ENCODE measurements at regions not wholly inside any gene's neighbourhood (a gene's known extent, or its start where the extent isn't known, plus 50 kb on each side); places are given as distances from the start of the nearest gene placed in this dataset.

DNA sequence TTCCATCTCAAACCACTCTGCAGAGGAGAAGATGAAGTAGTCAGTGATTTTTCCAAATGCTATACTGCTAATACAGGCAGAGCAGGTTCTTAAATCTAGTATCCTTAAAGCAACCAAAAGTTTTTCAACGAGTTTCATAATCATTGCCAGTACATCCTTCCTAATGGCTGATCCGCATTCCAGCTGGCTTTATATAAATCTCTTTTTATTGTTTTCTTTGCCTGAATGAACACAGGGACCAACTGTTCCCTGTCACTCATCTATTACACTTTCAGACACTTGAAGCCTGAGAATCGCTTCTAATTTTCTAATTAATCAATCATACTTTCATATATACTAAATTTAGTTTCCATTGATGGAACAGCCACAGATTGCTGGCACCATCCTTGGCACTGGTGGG lies 508.6 kb downstream of the RAB28 start:
- Histone ChIP-seq H3K9me2 (replicated peaks; ENCODE audit: low read length) (no peaks in the 10 kb centered on the region), H3K4me1 (ENCODE audit: insufficient read depth, low read length) (no peaks in the 10 kb centered on the region), H3K9ac (ENCODE audit: low read length) (no peak overlapping the region), H3K27me3 (ENCODE audit: low read length) (no peaks in the 10 kb centered on the region), H3K27ac (ENCODE audit: low read length) (no peak overlapping the region), H3K79me2 (ENCODE audit: low read length) (no peaks in the 10 kb centered on the region), H3F3A (ENCODE audit: low read length, unreplicated experiment) (no peaks in the 10 kb centered on the region), H3K9me3 (ENCODE audit: low read length) (no peaks in the 10 kb centered on the region), H3K4me2 (ENCODE audit: low read length) (no peak overlapping the region), H4K20me1 (ENCODE audit: low read length) (no peaks in the 10 kb centered on the region), H3K4me3 (ENCODE audit: low read length) (no peak overlapping the region), H2AFZ (ENCODE audit: low read length) (no peak overlapping the region), H3K36me3 (ENCODE audit: low read depth, low read length) (no peaks in the 10 kb centered on the region)
- no TSS peak for BruUV-seq (replicated peaks)
- CTCF ChIA-PET, result no interaction called here
- ATAC-seq (no peak), DNase-seq (no peak)
- TF ChIP-seq EZH2phosphoT487 (IDR thresholded peaks at IDR 0.05; ENCODE audit: borderline replicate concordance, low read length) (no peak), EZH2 (IDR thresholded peaks at IDR 0.05; ENCODE audit: low read length, unreplicated experiment) (no peak)
- TF ChIP-seq, protein P1, sequence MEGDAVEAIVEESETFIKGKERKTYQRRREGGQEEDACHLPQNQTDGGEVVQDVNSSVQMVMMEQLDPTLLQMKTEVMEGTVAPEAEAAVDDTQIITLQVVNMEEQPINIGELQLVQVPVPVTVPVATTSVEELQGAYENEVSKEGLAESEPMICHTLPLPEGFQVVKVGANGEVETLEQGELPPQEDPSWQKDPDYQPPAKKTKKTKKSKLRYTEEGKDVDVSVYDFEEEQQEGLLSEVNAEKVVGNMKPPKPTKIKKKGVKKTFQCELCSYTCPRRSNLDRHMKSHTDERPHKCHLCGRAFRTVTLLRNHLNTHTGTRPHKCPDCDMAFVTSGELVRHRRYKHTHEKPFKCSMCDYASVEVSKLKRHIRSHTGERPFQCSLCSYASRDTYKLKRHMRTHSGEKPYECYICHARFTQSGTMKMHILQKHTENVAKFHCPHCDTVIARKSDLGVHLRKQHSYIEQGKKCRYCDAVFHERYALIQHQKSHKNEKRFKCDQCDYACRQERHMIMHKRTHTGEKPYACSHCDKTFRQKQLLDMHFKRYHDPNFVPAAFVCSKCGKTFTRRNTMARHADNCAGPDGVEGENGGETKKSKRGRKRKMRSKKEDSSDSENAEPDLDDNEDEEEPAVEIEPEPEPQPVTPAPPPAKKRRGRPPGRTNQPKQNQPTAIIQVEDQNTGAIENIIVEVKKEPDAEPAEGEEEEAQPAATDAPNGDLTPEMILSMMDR (conservative IDR thresholded peaks at IDR 0.05; ENCODE audit: low read depth, low read length), result no peak
- POLR2A ChIA-PET (ENCODE audit: unreplicated experiment), result no interaction called here
- intact Hi-C loops (cut with micrococcal nuclease), result no loop called here

DNA sequence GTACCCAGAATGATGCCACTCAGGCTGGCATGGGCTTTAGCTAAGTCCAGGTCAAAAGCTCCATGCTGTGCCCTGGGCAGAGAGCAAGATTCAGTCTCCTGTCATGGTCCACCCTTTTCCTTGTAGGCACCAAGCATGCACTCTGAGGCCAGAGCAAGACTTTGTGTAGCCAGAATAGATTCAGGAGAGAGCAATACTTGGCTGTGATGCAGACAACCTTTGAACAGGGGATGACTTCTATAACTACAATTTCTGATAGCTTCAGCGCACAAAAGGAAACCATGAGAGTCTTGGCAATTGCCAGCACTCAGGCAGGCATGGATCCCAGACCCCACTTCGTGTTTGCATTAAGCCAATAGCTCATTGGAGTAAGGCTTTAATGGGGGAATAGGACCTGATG lies 510.6 kb downstream of the RAB28 start:
- Histone ChIP-seq H3K4me2 (ENCODE audit: low read length) (no peak overlapping the region), H3K9ac (ENCODE audit: low read length) (no peak overlapping the region), H3K79me2 (ENCODE audit: low read length) (no peaks in the 10 kb centered on the region), H3K9me2 (replicated peaks; ENCODE audit: low read length) (no peaks in the 10 kb centered on the region), H3K36me3 (ENCODE audit: low read depth, low read length) (no peaks in the 10 kb centered on the region), H3K27ac (ENCODE audit: low read length) (no peak overlapping the region), H3K9me3 (ENCODE audit: low read length) (no peaks in the 10 kb centered on the region), H3K4me1 (ENCODE audit: insufficient read depth, low read length) (no peaks in the 10 kb centered on the region), H3K27me3 (ENCODE audit: low read length) (no peaks in the 10 kb centered on the region), H3F3A (ENCODE audit: low read length, unreplicated experiment) (no peaks in the 10 kb centered on the region), H2AFZ (ENCODE audit: low read length) (no peak overlapping the region), H3K4me3 (ENCODE audit: low read length) (no peak overlapping the region), H4K20me1 (ENCODE audit: low read length) (no peaks in the 10 kb centered on the region)
- no TSS peak for BruUV-seq (replicated peaks)
- ChIA-PET CTCF (no interaction called here), POLR2A (ENCODE audit: unreplicated experiment) (no interaction called here)
- ATAC-seq, result no peak
- TF ChIP-seq EZH2phosphoT487 (IDR thresholded peaks at IDR 0.05; ENCODE audit: borderline replicate concordance, low read length), result no peak
- TF ChIP-seq, protein P1 (conservative IDR thresholded peaks at IDR 0.05; ENCODE audit: low read depth, low read length), result no peak
- no peak for TF ChIP-seq EZH2 (IDR thresholded peaks at IDR 0.05; ENCODE audit: low read length, unreplicated experiment)
- intact Hi-C loops (cut with micrococcal nuclease), result no loop called here
- no peak for DNase-seq

DNA sequence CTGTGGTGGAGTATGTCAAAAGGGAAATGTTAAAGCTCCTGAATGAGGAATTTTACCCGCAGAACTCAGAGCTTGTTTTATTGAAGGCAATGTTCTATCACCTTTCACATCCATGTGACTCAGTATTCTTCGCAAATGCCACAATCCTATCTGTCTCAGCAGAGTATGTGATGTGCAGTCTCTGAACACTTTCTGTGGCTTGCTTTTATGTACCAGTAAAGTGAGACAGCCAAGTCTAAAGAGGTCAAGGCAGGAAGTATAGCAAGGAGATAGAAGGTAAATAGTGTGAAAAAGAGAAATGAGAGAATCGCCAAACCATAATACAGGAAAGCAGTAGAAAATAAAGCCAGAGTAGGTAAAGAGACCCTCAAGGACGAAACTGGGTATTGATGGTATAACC lies 515.8 kb downstream of the RAB28 start:
- H3K9ac ChIP-seq (ENCODE audit: low read length), result no peak overlapping the region
- ChIA-PET CTCF (no interaction called here), POLR2A (ENCODE audit: unreplicated experiment) (no interaction called here)
- no peaks in the 10 kb centered on the region for H4K20me1 ChIP-seq (ENCODE audit: low read length)
- no peak overlapping the region for H3K4me3 ChIP-seq (ENCODE audit: low read length)
- intact Hi-C loops (cut with micrococcal nuclease), result no loop called here
- no peak overlapping the region for H2AFZ ChIP-seq (ENCODE audit: low read length)
- TF ChIP-seq, protein P1 (conservative IDR thresholded peaks at IDR 0.05; ENCODE audit: low read depth, low read length), result no peak
- no peak for TF ChIP-seq EZH2phosphoT487 (IDR thresholded peaks at IDR 0.05; ENCODE audit: borderline replicate concordance, low read length)
- TF ChIP-seq EZH2 (IDR thresholded peaks at IDR 0.05; ENCODE audit: low read length, unreplicated experiment), result no peak
- DNase-seq (no peak), ATAC-seq (no peak)
- H3K36me3 ChIP-seq (ENCODE audit: low read depth, low read length), result no peaks in the 10 kb centered on the region
- BruUV-seq (replicated peaks), result no TSS peak
- no peaks in the 10 kb centered on the region for H3F3A ChIP-seq (ENCODE audit: low read length, unreplicated experiment)
- no peak overlapping the region for H3K27ac ChIP-seq (ENCODE audit: low read length)
- H3K9me3 ChIP-seq (ENCODE audit: low read length), result no peaks in the 10 kb centered on the region
- no peaks in the 10 kb centered on the region for H3K4me1 ChIP-seq (ENCODE audit: insufficient read depth, low read length)
- H3K79me2 ChIP-seq (ENCODE audit: low read length), result no peaks in the 10 kb centered on the region
- H3K9me2 ChIP-seq (replicated peaks; ENCODE audit: low read length), result no peaks in the 10 kb centered on the region
- H3K27me3 ChIP-seq (ENCODE audit: low read length), result no peaks in the 10 kb centered on the region
- H3K4me2 ChIP-seq (ENCODE audit: low read length), result no peak overlapping the region

Measured in PC-3 (cell line).